Nephron progenitor cell (in vitro differentiated cells): ENCODE measurements at regions not wholly inside any gene's neighbourhood (a gene's known extent, or its start where the extent isn't known, plus 50 kb on each side); places are given as distances from the start of the nearest gene placed in this dataset.
A peak's percentile ranks its signal among the peaks of the same experiment; 100 is the strongest.

Experiments used
- DNase-seq: peaks from one replicate; pipeline ENCODE4 v3.0.0; 2021
- H3K27ac Mint-ChIP-seq: 2 replicates; pipeline ENCODE4 v1.8.0; 2021; ENCODE audit warnings: mild to moderate bottlenecking, moderate library complexity, mixed read lengths
- H3K27me3 Mint-ChIP-seq: 2 replicates; pipeline ENCODE4 v1.8.0; 2021; ENCODE audit warnings: mild to moderate bottlenecking, low read depth, mixed read lengths; ENCODE audit not compliant: poor library complexity
- H3K36me3 Mint-ChIP-seq: 2 replicates; pipeline ENCODE4 v1.8.0; 2021; ENCODE audit warnings: low read depth, mixed read lengths
- H3K4me1 Mint-ChIP-seq: 2 replicates; pipeline ENCODE4 v1.8.0; 2021; ENCODE audit warnings: mixed read lengths
- H3K4me3 Mint-ChIP-seq: 2 replicates; pipeline ENCODE4 v1.8.0; 2021; ENCODE audit warnings: mild to moderate bottlenecking, moderate library complexity, mixed read lengths
- H3K9me3 Mint-ChIP-seq: 2 replicates; pipeline ENCODE4 v1.8.0; 2021; ENCODE audit warnings: mild to moderate bottlenecking, moderate library complexity, mixed read lengths
- CTCF ChIP-seq: fragments of 200-600 bp; sonication (generic); IDR thresholded peaks from 2 replicates; pipeline ENCODE4 v1.5.0; 2021; ENCODE audit warnings: antibody characterized with exemption

GRCh38 chr14:84959851-84960520 lies 570.0 kb upstream of the FLRT2 start:
- Mint-ChIP-seq H3K9me3 (peaks cover 8% of the 10 kb centered on the region), H3K27me3 (no peaks in the 10 kb centered on the region), H3K4me1 (peaks cover 8% of the 10 kb centered on the region), H3K36me3 (no peaks in the 10 kb centered on the region), H3K27ac (no peak overlapping the region), H3K4me3 (no peak overlapping the region)
- TF ChIP-seq CTCF = no peak
- DNase-seq = no peak

GRCh38 chr14:84961637-84962036 lies 568.3 kb upstream of the FLRT2 start:
- no peak for DNase-seq
- Mint-ChIP-seq H3K27me3 (no peaks in the 10 kb centered on the region), H3K27ac (no peak overlapping the region), H3K4me1 (peaks cover 5% of the 10 kb centered on the region), H3K9me3 (peaks cover 8% of the 10 kb centered on the region), H3K36me3 (no peaks in the 10 kb centered on the region), H3K4me3 (no peak overlapping the region)
- TF ChIP-seq CTCF = no peak

- DNase-seq = no peak
- no peaks in the 10 kb centered on the region for H3K36me3 Mint-ChIP-seq
- H3K9me3 Mint-ChIP-seq = peaks cover 4% of the 10 kb centered on the region
- peaks cover 5% of the 10 kb centered on the region for H3K4me1 Mint-ChIP-seq
- H3K27me3 Mint-ChIP-seq = peaks cover 3% of the 10 kb centered on the region
- H3K27ac Mint-ChIP-seq = no peak overlapping the region
- H3K4me3 Mint-ChIP-seq = no peak overlapping the region
- no peak for TF ChIP-seq CTCF
These were observed 566.4 kb upstream of the FLRT2 start for GRCh38 chr14:84963518-84963917.

- TF ChIP-seq CTCF = no peak
- Mint-ChIP-seq H3K4me3 (no peak overlapping the region), H3K4me1 (peaks cover 18% of the 10 kb centered on the region), H3K27ac (no peak overlapping the region), H3K36me3 (no peaks in the 10 kb centered on the region), H3K27me3 (peaks cover 3% of the 10 kb centered on the region), H3K9me3 (no peaks in the 10 kb centered on the region)
- no peak for DNase-seq
These were observed 564.7 kb upstream of the FLRT2 start for GRCh38 chr14:84965279-84965678.

GRCh38 chr14:84969501-84969900 lies 560.4 kb upstream of the FLRT2 start:
- Mint-ChIP-seq H3K4me1 (peaks cover 13% of the 10 kb centered on the region), H3K27me3 (peaks cover 3% of the 10 kb centered on the region), H3K4me3 (no peak overlapping the region), H3K36me3 (no peaks in the 10 kb centered on the region), H3K9me3 (no peaks in the 10 kb centered on the region), H3K27ac (no peak overlapping the region)
- DNase-seq = no peak
- TF ChIP-seq CTCF = no peak

GRCh38 chr14:84975241-84975902 lies 554.6 kb upstream of the FLRT2 start:
- peak overlapping the region; percentile 23 for H3K27ac Mint-ChIP-seq
- peaks cover 3% of the 10 kb centered on the region for H3K9me3 Mint-ChIP-seq
- H3K4me3 Mint-ChIP-seq = no peak overlapping the region

More at GRCh38 chr14:84975241-84975902, 554.6 kb upstream of the FLRT2 start:
- H3K36me3 Mint-ChIP-seq = no peaks in the 10 kb centered on the region
- no peak for TF ChIP-seq CTCF
- H3K27me3 Mint-ChIP-seq = no peaks in the 10 kb centered on the region
- no peak for DNase-seq
- no peaks in the 10 kb centered on the region for H3K4me1 Mint-ChIP-seq
